A673 (cell line): ENCODE measurements at regions not wholly inside any gene's neighbourhood (a gene's known extent, or its start where the extent isn't known, plus 50 kb on each side); places are given as distances from the start of the nearest gene placed in this dataset.
"Not testable (repeated sequence)": the region's sequence is repeated elsewhere in the genome, so short reads cannot be mapped to it uniquely, and the experiment has no call there.

Experiments
- BruUV-seq: library from RNA; stranded (reverse); fragments of 400-500 nt; replicated peaks from 2 replicates; lab custom pipeline; 2021; lab: Mats Ljungman, UMichigan
- CTCF ChIA-PET: fragments of 300-600 bp; sonication (Branson Sonifier 250); formaldehyde crosslinking; loops from one replicate; lab custom pipeline; 2022; ENCODE audit warnings: antibody characterized with exemption; lab: Charles Lee
- POLR2A ChIA-PET: fragments of 300-600 bp; sonication (Branson Sonifier 250); formaldehyde crosslinking; loops from one replicate; lab custom pipeline; 2022; ENCODE audit warnings: antibody characterized with exemption; ENCODE audit not compliant: low non-redundant PET; lab: Charles Lee
- DNase-seq: peaks from one replicate; pipeline ENCODE4 v3.0.0-alpha.2; 2015; ENCODE audit warnings: low spot score
- H3K27ac ChIP-seq: fragments of 200-600 bp; sonication (generic); 2 replicates; pipeline ENCODE4 v1.5.1; 2016; ENCODE audit warnings: mixed run types, low read depth, mild to moderate bottlenecking, mixed read lengths, antibody characterized with exemption, low read length; ENCODE audit not compliant: poor library complexity, severe bottlenecking
- H3K27me3 ChIP-seq: fragments of 200-600 bp; sonication (generic); replicated peaks from 2 replicates; pipeline ENCODE4 v1.6.1; 2017; ENCODE audit warnings: mixed run types, low read depth, mild to moderate bottlenecking, mixed read lengths, antibody characterized with exemption, low read length; ENCODE audit not compliant: insufficient read depth, poor library complexity
- H3K36me3 ChIP-seq: fragments of 200-600 bp; sonication (generic); 2 replicates; pipeline ENCODE4 v1.6.1; 2016; ENCODE audit warnings: mixed run types, mild to moderate bottlenecking, mixed read lengths, antibody characterized with exemption, low read length; ENCODE audit not compliant: insufficient read depth, poor library complexity, severe bottlenecking
- H3K4me1 ChIP-seq: fragments of 200-600 bp; sonication (generic); 2 replicates; pipeline ENCODE4 v1.6.1; 2017; ENCODE audit warnings: mixed run types, mild to moderate bottlenecking, mixed read lengths, antibody characterized with exemption, low read length; ENCODE audit not compliant: insufficient read depth, poor library complexity, severe bottlenecking
- H3K4me3 ChIP-seq: fragments of 200-600 bp; sonication (generic); 2 replicates; pipeline ENCODE4 v1.5.1; 2016; ENCODE audit warnings: low read depth, mixed run types, mild to moderate bottlenecking, mixed read lengths, low read length; ENCODE audit not compliant: poor library complexity, severe bottlenecking
- H3K9me3 ChIP-seq: fragments of 200-600 bp; sonication (generic); 2 replicates; pipeline ENCODE4 v1.6.1; 2016; ENCODE audit warnings: mixed run types, low read depth, mild to moderate bottlenecking, mixed read lengths, antibody characterized with exemption, low read length; ENCODE audit not compliant: poor library complexity, severe bottlenecking
- CTCF ChIP-seq: fragments of 300-800, 200-600 bp; sonication (generic); conservative IDR thresholded peaks from 2 replicates; pipeline ENCODE4 v1.5.1; 2017; ENCODE audit warnings: low read depth, mild to moderate bottlenecking, antibody characterized with exemption, low read length, moderate library complexity, mixed read lengths
- EZH2 ChIP-seq: fragments of 200-600 bp; sonication (generic); IDR thresholded peaks from 2 replicates; pipeline ENCODE4 v1.6.1; 2017; ENCODE audit warnings: borderline replicate concordance, low read depth, mild to moderate bottlenecking, mixed read lengths, antibody characterized with exemption, low read length; ENCODE audit not compliant: poor library complexity, severe bottlenecking
- intact Hi-C: fragments of 100-400 bp; cut with micrococcal nuclease; formaldehyde crosslinking; loops from one replicate; pipeline ENCODE4 v1.10.0; 2022; ENCODE audit not compliant: unreplicated experiment

- H3K9me3 ChIP-seq = no peaks in the 10 kb centered on the region
- ChIA-PET POLR2A (no interaction called here), CTCF (no interaction called here)
- H3K27me3 ChIP-seq = no peaks in the 10 kb centered on the region
- H3K4me1 ChIP-seq = no peaks in the 10 kb centered on the region
- no peak for DNase-seq
- H3K27ac ChIP-seq = no peak overlapping the region
- no peak for TF ChIP-seq EZH2
- TF ChIP-seq CTCF = no peak
- BruUV-seq = no TSS peak
- no peaks in the 10 kb centered on the region for H3K36me3 ChIP-seq
- intact Hi-C loops = no loop called here
- H3K4me3 ChIP-seq = no peak overlapping the region
Measured at GRCh38 chr5:9817819-9818218, 187.7 kb upstream of the TAS2R1 start.

DNA sequence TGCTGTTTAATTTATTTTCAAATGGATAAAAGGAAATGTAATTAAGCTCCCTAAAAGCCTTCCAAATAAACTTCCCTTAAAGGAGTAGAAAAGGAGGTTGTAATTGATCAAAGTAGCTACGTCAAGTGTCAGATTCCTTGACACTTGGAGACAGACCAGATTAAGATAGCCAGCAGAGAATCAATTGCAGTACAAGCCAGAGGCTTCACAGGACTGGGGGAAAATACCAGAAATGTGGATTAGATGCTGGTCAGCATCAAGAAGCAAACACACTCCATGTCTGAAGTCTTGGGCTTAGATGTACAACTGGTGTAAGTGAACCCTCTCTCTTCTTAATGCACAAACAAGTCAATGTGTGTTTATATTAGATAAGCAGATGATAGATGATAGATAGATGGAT is 184.9 kb upstream of the TAS2R1 start:
- BruUV-seq = no TSS peak
- ChIA-PET CTCF (no interaction called here), POLR2A (no interaction called here)
- TF ChIP-seq EZH2 (no peak), CTCF (no peak)
- no peaks in the 10 kb centered on the region for H3K36me3 ChIP-seq
- H3K9me3 ChIP-seq = no peaks in the 10 kb centered on the region
- DNase-seq = no peak
- no peaks in the 10 kb centered on the region for H3K27me3 ChIP-seq
- no peak overlapping the region for H3K4me3 ChIP-seq
- intact Hi-C loops = no loop called here
- no peak overlapping the region for H3K27ac ChIP-seq
- H3K4me1 ChIP-seq = no peaks in the 10 kb centered on the region

GRCh38 chr5:9813305-9813704 is 183.2 kb upstream of the TAS2R1 start:
- BruUV-seq = no TSS peak

GRCh38 chr5:9807366-9807765 is 177.2 kb upstream of the TAS2R1 start:
- H3K9me3 ChIP-seq, intact Hi-C loops, BruUV-seq, H3K4me1 ChIP-seq, CTCF ChIA-PET, H3K36me3 ChIP-seq, DNase-seq, H3K27me3 ChIP-seq, POLR2A ChIA-PET, H3K4me3 ChIP-seq, H3K27ac ChIP-seq: not testable (repeated sequence)

More at GRCh38 chr5:9813305-9813704, 183.2 kb upstream of the TAS2R1 start:
- Histone ChIP-seq H3K36me3 (no peaks in the 10 kb centered on the region), H3K4me3 (no peak overlapping the region), H3K9me3 (no peaks in the 10 kb centered on the region), H3K27me3 (no peaks in the 10 kb centered on the region), H3K4me1 (no peaks in the 10 kb centered on the region), H3K27ac (no peak overlapping the region)
- DNase-seq = no peak
- ChIA-PET POLR2A (no interaction called here), CTCF (no interaction called here)
- TF ChIP-seq EZH2 (no peak), CTCF (no peak)
- intact Hi-C loops = no loop called here
